GM13976 (cell line): ENCODE measurements at regions not wholly inside any gene's neighbourhood (a gene's known extent, or its start where the extent isn't known, plus 50 kb on each side); places are given as distances from the start of the nearest gene placed in this dataset.

Experiments used
- DNase-seq: peaks from one replicate; pipeline ENCODE4 v3.0.0; 2012; ENCODE audit warnings: low spot score
- in situ Hi-C: fragments of 300-500 bp; cut with MboI; formaldehyde crosslinking; loops from one replicate; pipeline ENCODE4 v1.12.0; 2022; ENCODE audit warnings: low sequenced_read_pairs, mixed read lengths, inconsistent platforms; ENCODE audit not compliant: unreplicated experiment
- TF ChIP-seq, protein P1 (sequence below): IDR thresholded peaks from 2 replicates; pipeline ENCODE4 v1.5.1; 2012; ENCODE audit warnings: borderline replicate concordance, mild to moderate bottlenecking; ENCODE audit not compliant: insufficient read depth; ENCODE audit errors: extremely low read depth, missing control alignments, control extremely low read depth

DNA sequence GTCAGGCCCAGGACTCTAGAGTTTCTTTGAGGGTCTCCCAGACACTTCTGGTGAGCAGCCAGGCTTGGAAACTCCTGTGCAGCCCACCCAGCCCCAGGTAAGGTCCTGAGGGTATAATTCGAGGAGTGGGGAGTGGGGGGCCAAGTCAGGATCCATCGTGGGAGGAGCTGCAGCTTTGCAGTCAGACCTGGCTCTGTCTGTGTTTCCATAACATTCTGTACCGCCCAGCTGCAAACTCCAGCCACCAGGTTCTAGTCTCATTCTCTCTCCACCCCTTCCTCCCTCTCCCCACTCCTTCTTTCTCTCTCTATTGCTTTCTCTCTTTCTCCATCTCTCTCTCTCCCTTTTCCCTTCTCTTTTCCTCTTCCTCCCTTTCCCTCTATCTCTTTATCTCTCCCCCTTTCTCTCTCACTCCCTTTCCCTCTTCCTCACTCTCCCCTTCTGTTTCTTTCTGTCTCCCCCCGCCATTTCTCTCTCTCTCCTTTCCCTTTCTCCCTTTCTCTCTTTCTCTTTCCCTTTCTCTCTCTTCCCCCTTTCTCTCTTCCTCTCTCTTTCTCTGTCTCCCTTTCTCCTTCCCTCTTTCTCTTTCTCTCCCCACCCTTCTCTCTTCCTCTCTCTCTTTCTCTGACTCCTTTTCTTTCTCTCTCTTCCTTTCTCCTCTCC, 127.2 kb downstream of the MN1 start:
- TF ChIP-seq, protein P1, sequence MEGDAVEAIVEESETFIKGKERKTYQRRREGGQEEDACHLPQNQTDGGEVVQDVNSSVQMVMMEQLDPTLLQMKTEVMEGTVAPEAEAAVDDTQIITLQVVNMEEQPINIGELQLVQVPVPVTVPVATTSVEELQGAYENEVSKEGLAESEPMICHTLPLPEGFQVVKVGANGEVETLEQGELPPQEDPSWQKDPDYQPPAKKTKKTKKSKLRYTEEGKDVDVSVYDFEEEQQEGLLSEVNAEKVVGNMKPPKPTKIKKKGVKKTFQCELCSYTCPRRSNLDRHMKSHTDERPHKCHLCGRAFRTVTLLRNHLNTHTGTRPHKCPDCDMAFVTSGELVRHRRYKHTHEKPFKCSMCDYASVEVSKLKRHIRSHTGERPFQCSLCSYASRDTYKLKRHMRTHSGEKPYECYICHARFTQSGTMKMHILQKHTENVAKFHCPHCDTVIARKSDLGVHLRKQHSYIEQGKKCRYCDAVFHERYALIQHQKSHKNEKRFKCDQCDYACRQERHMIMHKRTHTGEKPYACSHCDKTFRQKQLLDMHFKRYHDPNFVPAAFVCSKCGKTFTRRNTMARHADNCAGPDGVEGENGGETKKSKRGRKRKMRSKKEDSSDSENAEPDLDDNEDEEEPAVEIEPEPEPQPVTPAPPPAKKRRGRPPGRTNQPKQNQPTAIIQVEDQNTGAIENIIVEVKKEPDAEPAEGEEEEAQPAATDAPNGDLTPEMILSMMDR: no peak
- DNase-seq: no peak
- in situ Hi-C loops: no loop called here

DNA sequence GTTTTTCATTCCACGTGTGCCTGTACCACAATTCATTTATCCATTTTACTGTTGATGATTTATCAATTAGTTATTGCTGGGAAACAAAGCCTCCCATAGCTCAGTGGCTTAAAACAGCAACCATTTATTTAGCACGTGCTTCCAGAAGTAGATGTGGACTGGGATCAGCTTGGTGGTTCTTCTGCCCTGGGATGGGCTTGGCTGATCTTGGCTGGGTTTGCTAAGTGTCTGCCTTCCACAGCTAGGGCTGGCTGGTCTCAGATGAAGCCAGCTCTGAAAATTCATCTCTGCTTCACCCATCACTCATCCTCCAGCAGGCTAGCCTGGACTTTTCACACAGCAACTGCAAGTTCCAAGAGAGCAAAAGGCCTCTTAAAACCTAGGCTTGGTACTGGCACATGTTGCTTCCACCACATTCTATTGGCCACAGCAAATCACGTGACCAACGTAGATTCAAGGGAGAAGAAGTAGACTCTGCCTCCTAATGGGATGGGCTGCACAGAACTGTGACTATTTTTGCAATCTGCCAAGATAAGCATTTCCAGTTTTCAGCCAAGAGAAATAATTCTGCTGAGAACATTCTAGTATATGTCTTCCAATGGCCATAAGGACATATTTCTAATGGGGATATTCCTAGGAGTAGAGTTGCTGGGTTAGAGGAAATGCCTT, 124.9 kb downstream of the MN1 start:
- TF ChIP-seq, protein P1: no peak
- no peak for DNase-seq
- in situ Hi-C loops: no loop called here

DNA sequence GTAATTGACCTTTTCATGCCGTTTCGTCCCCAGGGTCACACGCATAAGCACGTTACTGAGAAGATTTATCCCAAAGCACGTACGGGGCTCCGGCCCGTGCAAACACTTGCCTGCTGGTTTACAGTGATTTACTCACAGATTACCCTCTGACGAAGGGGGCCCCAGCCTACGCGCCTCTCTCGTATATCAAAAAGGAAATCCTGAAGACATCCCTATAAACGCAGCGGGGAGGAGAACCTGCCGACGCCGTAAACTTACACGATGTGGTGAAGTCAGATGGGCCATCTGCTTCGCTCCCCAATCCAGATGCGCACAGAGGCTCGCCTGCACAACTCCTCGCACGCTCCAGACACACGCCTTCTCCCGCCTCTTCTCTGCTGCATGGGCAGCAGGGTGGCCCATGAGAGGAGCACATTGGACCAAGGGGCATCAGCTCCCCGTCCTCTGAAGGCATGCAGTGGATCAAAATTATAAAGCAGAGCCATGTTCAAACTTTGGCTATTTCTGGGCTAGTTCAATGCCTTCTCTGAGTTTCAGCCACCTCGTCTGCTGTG, 123.6 kb downstream of the MN1 start:
- DNase-seq: no peak
- TF ChIP-seq, protein P1: no peak
- in situ Hi-C loops: no loop called here

DNA sequence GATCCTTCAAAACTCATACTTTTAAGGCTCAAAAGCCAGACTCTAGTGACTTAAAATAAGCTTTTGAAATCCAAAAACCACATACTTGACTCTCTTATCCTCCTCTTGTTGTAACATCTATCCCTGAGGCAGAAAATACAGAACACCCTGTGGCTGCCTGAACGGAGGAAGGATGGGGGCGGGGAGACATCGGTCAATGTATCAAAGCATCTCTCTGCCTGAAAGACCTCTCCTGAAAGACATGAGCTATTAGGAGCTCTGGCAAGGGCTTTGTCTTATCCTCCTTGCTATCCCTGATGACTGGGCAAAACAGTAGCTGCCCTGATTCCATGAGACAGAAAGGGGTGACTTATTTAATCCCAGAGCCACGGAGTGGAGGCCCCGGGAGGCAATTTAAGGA, 122.4 kb downstream of the MN1 start:
- no peak for DNase-seq
- TF ChIP-seq, protein P1: no peak
- in situ Hi-C loops: no loop called here

DNA sequence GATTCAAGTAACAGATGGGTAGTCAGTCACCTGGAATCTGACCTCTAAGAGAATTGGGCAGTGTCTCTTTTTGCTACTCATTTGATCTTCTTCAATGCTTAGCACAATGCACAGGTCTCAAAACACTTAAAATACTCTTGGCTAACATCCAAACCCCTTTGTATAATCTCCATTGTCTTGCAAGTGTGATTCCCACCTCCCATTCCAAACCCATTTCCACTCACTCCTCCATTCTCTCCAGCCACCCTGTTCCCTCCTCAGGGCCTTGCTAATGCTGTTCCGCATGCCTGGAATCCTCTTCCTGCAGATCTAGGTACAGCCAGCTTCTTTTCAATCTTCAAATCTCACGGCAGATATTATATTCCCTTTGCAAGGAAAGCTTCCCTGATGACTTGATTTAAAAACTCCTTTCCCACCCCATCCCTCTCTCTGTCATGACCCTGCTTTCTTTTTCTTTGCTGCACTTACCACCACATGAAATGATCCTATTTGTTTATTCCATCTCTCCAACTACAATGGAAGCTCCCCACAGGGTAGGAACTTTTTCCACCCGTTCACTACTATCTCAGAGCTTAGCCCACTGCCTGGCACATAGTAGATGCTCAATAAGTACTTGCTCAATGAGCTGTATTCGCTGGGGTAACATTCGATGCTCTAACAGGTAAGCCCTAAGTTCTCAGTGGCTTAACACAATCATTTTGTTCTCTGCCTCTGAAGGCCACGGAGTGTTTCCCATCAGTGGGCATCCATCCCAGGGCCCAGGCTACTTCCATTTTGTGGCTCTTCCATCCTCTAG, 121.7 kb downstream of the MN1 start:
- TF ChIP-seq, protein P1: no peak
- in situ Hi-C loops: no loop called here
- DNase-seq: no peak

DNA sequence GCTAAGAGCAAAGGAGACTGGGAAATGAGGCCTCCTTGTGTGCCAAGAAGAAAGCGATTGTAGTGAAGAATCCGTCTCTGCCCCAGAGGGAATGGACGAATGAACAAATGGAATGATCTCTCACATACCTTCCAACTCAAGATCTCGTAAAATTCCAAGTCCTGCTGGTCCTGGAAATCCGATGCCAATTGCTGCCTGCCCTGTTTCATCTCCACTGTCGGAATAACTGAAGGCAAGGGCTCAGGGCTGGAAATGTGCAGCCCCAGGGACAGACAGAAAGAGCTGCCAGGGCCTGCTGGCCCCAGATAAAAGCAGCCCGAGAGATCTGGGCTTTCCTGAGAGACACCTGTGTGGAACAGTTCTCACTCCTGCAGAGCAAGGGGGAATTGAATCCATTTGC, 120.9 kb downstream of the MN1 start:
- in situ Hi-C loops: no loop called here
- no peak for DNase-seq
- TF ChIP-seq, protein P1: no peak
